ENCODE measurements at regions not wholly inside any gene's neighbourhood (a gene's known extent, or its start where the extent isn't known, plus 50 kb on each side); places are given as distances from the start of the nearest gene placed in this dataset.
A peak's percentile ranks its signal among the peaks of the same experiment; 100 is the strongest.

- no peak for TF ChIP-seq ZFX (IDR thresholded peaks at IDR 0.05; ENCODE audit: borderline replicate concordance)
- TF ChIP-seq, protein P1, sequence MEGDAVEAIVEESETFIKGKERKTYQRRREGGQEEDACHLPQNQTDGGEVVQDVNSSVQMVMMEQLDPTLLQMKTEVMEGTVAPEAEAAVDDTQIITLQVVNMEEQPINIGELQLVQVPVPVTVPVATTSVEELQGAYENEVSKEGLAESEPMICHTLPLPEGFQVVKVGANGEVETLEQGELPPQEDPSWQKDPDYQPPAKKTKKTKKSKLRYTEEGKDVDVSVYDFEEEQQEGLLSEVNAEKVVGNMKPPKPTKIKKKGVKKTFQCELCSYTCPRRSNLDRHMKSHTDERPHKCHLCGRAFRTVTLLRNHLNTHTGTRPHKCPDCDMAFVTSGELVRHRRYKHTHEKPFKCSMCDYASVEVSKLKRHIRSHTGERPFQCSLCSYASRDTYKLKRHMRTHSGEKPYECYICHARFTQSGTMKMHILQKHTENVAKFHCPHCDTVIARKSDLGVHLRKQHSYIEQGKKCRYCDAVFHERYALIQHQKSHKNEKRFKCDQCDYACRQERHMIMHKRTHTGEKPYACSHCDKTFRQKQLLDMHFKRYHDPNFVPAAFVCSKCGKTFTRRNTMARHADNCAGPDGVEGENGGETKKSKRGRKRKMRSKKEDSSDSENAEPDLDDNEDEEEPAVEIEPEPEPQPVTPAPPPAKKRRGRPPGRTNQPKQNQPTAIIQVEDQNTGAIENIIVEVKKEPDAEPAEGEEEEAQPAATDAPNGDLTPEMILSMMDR (IDR thresholded peaks at IDR 0.05): no peak
- H3K27ac ChIP-seq: no peak overlapping the region
These were observed 253.9 kb downstream of the OTUD1 start for GRCh38 chr10:23692736-23693135.

GRCh38 chr10:23693501-23693901, 254.6 kb downstream of the OTUD1 start:
- H3K27ac ChIP-seq: no peak overlapping the region
- TF ChIP-seq, protein P1 (IDR thresholded peaks at IDR 0.05): no peak
- TF ChIP-seq ZFX (IDR thresholded peaks at IDR 0.05; ENCODE audit: borderline replicate concordance): no peak

DNA sequence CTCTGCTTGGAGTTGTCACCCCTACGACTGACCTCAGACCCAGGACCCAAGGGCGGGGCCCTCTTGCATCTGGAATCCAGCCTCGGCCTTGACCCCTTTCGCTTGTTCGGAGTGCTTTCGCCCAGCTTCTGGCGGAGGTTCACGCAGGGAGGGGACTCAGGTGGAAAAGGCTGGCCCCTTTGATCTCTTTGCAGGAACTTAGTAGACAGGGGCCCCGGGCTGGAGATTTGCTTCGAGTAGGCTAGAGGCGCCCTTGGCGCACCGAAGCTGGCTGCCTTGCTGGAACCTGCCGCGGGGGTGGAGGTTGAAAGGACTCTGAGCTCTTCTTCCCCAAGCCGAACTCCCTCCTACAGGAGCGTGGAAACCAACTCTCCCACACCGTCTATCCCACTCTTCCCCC, 255.1 kb downstream of the OTUD1 start:
- no peak overlapping the region for H3K27ac ChIP-seq
- TF ChIP-seq, protein P1 (IDR thresholded peaks at IDR 0.05): no peak
- TF ChIP-seq ZFX (IDR thresholded peaks at IDR 0.05; ENCODE audit: borderline replicate concordance): no peak

GRCh38 chr10:23694446-23694920, 255.6 kb downstream of the OTUD1 start:
- no peak for TF ChIP-seq ZFX (IDR thresholded peaks at IDR 0.05; ENCODE audit: borderline replicate concordance)
- TF ChIP-seq, protein P1 (IDR thresholded peaks at IDR 0.05): no peak
- H3K27ac ChIP-seq: no peak overlapping the region

- H3K27ac ChIP-seq: no peak overlapping the region
- no peak for TF ChIP-seq ZFX (IDR thresholded peaks at IDR 0.05; ENCODE audit: borderline replicate concordance)
- TF ChIP-seq, protein P1 (IDR thresholded peaks at IDR 0.05): peak; percentile 56
These were observed 256.3 kb downstream of the OTUD1 start for GRCh38 chr10:23694921-23695824.

DNA sequence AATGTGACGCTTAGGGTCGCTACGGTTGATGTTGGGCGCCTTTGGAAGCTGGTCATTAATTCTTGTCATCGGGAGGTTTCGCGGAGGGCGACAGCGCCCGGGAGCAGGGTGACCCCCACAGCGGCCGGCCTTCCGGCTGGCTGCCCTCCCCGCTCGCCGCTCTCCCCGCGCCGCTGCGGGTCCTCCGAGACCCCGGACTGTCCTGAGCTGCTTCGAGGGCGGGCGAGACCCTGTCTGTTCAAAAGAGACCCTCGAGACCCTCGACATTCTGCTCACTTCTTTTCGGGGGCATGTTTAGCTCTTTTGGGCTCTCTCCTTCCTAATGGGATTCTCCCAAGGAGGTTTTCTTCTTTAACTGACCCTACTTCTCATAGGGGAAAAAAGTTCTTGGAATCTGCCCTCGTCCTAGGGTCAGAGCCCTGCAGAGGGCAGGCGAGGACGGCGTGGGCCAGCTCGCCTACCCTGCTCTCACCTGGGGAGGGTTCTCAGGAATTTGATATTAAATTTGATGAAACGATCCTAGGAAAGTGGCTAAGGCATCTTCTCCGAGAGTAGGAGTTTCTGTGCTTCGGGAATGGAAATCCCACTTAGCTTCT, 257.0 kb downstream of the OTUD1 start:
- TF ChIP-seq ZFX (IDR thresholded peaks at IDR 0.05; ENCODE audit: borderline replicate concordance): no peak
- TF ChIP-seq, protein P1 (IDR thresholded peaks at IDR 0.05): peak; percentile 12; the same call in 1 of the 2 replicates
- no peak overlapping the region for H3K27ac ChIP-seq

DNA sequence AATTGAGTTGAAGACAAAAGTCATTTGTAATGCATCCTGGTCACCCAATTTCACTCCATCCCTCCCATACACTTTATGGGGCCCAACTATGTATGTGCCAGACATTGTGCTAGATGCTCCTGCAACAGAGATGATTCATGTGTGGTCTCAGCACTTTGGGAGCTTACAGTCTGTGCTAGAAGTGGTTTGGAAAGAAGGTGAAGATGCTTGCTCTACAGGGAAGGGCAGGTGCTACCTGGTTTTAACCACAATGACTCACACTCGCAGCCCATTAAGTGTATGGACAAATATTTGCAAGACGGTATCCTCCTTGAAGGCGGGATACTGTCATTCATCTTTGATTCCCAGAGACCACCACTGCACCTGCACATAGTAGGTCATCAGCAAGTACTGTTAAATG, 257.6 kb downstream of the OTUD1 start:
- H3K27ac ChIP-seq: no peak overlapping the region
- TF ChIP-seq ZFX (IDR thresholded peaks at IDR 0.05; ENCODE audit: borderline replicate concordance): no peak
- TF ChIP-seq, protein P1 (IDR thresholded peaks at IDR 0.05): no peak

Measured in 22Rv1 (cell line).